Right renal pelvis (tissue), 4 donors: ENCODE measurements at regions not wholly inside any gene's neighbourhood (a gene's known extent, or its start where the extent isn't known, plus 50 kb on each side); places are given as distances from the start of the nearest gene placed in this dataset.

Experiments
- DNase-seq, 4 donors: peaks; one replicate each; pipeline ENCODE4 v3.0.0-alpha.2; 2013; ENCODE audit warnings: low read depth in 4 of 4, low spot score in 3 of 4, missing footprints in 1 of 4

- DNase-seq, result no peak
Observed at GRCh38 chr17:77001487-77001886, 133.3 kb downstream of the MGAT5B start.

- no peak for DNase-seq
Observed at GRCh38 chr17:77002103-77003045, 134.2 kb downstream of the MGAT5B start.

- DNase-seq, result no peak
Observed at GRCh38 chr17:77003699-77004098, 135.5 kb downstream of the MGAT5B start.

- DNase-seq, result no peak
Observed at GRCh38 chr17:77006971-77007649, 133.7 kb upstream of the SEC14L1 start.

- no peak for DNase-seq
Observed at GRCh38 chr17:77009877-77010276, 130.9 kb upstream of the SEC14L1 start.

DNA sequence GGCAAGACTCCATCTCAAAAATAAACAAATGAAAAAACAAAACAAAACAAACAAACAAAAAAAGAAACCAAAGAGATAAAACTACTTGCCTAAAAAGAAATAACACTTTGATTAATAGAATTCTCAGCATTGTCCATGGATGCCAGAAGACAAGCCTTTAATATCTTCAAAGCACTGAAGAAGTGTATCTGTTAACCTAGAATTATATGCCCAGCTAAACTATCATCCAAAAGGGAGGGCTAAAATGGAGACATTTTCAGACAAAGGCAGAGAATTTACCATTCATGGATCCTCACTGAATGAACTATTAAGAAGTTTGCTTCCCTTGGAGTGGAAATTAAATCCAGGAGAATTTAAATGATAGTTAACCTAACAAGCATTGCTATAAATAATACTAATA is 130.1 kb upstream of the SEC14L1 start:
- DNase-seq, result no peak

GRCh38 chr17:77011173-77012011 is 129.4 kb upstream of the SEC14L1 start:
- DNase-seq, result no peak

DNA sequence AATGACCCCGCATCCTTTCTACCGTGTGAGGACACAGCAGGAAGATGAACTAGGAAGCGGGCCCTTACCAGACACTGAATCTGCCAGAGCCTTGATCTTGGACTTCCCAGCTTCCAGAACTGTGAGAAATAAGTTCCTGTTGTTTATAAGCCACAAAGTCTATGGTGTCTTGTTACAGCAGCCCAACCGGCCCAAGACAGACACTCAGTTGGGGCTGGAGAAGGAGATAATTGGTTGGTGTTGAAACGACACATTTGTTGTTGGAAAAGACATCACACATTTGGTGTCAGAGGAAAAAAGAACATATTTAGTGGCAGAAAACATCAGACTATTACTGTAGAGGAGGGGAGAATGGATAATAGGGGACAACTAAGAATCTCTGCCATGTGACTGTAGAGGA is 122.3 kb upstream of the SEC14L1 start:
- DNase-seq, result no peak

DNA sequence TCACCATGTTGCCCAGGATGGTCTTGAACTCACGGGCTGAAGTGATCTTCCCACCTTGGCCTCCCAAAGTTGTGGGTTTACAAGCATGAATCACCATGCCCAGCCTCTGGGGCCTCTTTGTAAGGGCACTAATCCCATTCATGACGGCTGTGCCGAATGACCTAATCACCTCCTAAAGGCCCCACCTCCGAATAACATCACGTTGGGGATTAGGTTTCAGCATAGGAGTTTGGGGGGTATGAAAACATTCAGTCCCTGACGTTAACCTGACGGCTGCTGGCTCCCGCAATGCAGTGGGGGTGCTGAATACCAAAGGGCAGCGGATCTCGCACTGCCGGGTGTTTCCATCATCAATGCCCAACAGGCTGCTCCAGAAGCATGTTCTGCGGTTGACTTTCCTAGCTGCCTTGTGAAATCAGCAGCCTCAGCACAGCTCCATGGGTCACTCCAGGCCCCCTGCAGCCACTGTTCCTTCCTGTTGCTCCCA is 120.8 kb upstream of the SEC14L1 start:
- no peak for DNase-seq

DNA sequence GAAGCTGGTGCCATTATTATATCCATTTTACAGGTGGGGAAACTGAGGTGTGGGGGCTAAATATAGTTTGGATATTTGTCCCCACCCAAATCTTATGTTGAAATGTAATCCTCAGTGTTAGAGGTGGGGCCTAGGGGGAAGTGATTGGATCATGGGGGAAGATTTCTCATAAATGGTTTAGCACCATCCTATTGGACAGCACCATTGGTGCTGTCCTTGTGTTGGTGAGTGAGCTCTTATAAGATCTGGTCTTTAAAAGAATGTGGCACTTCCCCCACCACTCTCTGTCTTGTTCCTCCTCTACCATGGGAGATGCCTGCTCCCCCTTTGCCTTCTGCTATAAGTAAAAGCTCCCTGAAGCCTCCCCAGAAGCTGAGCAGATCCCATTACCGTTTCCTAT is 119.8 kb upstream of the SEC14L1 start:
- DNase-seq, result no peak

GRCh38 chr17:77022766-77023165 is 118.0 kb upstream of the SEC14L1 start:
- no peak for DNase-seq

GRCh38 chr17:77025781-77026180 is 115.0 kb upstream of the SEC14L1 start:
- no peak for DNase-seq

DNA sequence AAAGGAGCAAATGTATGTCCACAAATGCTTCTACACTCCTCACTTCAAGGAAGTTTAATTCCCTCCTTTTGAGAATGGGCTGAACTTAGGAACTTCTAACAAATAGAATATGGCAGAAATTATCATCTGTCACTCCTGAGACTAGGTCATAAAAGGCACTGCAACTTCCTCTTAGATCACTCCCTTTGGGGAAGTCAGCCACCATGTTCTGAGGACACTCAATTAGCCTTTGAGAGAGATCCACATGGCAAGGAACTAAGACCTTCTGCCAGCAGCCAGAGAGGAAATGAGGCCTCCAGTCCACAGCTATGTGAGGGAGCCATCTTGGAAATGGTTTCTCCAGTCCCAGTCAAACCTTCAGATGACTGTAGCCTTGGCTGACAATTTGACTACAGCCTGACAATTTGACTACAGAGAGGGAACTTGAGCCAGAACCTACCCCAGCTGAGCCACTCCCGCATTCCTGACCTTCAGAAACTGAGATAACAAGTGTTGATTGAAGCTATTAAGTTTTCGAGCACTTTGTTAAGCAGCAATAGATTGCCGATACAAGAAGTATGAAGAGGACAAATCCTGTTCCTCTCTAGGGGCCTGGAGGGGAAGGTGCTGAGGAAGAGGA is 113.4 kb upstream of the SEC14L1 start:
- no peak for DNase-seq

DNA sequence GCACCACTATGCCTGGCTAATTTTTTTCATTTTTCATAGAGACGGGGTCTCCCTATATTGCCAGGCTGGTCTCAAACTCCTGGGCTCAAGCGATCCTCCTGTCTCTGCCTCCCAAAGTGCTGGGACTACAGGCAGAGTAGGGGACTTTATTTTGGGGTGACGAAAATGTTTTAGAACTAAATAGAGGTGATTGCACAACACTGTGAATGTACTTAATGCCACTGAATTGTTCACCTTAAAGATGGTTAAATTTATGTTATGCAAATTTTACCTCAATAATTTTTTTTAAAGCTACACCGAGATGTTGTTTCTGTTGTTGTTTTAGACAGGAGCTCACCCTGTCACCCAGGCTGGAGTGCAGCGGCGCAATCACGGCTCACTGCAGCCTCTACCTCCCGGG is 111.9 kb upstream of the SEC14L1 start:
- no peak for DNase-seq

DNA sequence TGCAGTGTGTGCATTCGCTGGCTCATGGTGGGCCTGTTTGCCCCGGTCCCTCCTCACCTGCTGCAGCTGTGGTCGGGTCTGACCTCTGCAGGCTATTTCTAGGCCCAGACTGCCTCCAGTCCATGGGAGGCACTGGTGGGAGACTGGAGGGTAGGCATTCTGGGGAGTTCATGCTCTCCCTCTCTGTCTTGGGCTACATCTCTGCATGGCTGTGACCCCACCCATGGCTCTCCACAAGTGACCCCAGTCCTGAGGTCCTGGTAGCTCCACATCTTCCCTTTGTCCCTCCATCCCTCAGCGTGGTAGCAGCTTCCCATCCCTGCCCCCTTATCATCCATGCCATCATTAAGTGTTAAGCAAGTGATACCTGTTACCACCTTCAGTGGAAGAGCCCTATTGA is 107.8 kb upstream of the SEC14L1 start:
- DNase-seq, result no peak

GRCh38 chr17:77033892-77034404 is 106.8 kb upstream of the SEC14L1 start:
- no peak for DNase-seq

DNA sequence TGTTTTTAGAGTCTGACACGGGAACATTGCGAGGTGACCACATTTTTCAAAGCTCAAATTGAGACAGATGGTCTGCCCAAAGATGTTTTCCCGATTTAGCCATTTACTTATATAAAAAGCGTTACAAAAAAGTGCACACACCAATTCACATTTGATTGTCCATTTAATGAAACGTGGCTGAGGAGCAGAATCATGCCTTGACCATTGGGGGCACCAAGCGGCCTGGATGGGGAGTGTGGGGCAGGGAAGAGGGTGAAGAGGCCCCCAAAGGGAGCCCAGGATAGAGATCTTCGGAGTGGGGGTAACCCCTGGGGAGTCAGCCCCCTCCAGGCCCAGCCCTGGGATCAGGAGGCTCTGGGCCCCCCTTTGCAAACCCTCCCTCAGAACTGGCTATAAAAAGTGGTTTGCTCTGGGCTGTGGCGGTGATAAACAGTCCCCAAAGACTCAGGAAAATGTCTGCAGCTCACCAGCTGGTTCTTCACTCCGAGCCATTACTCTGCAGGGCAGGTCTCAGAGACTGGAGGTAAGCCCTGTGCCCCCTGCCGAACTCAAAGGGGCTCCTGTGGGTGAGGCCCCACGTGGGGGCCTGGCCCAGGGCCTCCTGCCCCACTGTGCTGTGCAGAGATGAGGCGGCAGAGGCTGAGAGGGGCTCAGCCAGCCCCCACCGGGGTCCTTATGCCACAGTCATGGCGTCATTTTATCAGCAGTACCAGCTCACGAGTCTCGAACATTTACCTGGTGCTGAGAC is 105.9 kb upstream of the SEC14L1 start:
- DNase-seq, result no peak

DNA sequence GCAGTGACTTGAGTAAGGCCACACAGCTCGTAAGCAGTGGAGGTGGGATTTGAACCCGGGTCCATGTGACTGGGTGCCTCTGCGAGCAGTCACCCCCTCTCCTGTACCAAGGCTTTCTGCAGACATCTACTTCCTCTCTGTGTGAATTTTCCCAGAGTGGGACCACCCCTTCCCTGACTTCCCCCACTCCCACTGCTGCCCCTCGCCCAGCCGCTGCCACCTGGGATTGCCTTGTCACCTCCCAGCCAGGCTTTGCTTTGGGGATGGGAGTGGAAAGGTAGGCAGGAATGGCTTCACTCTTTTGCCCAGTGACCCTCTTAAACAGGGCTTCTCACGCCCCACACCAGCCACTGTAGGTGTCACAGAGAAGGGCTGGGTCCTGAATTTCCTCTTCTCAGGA is 105.2 kb upstream of the SEC14L1 start:
- no peak for DNase-seq

GRCh38 chr17:77036136-77036840 is 104.5 kb upstream of the SEC14L1 start:
- DNase-seq, result no peak
